Gastrocnemius medialis (tissue), 4 donors: ENCODE measurements at regions not wholly inside any gene's neighbourhood (a gene's known extent, or its start where the extent isn't known, plus 50 kb on each side); places are given as distances from the start of the nearest gene placed in this dataset.

Experiments used
- ATAC-seq, 2 donors: fragments of 150-250 bp; one replicate each; pipeline ENCODE4 v1.9.1; 2016
- DNase-seq, 2 donors: peaks; one replicate each; pipeline ENCODE4 v3.0.0-alpha.2; 2019
- H3K27ac ChIP-seq, 4 donors: fragments of 200-600 bp; sonication (generic); 1 replicate in 1 of 4; 2 replicates in 3 of 4; pipeline ENCODE4 v1.5.1; 2016 to 2018; ENCODE audit warnings: mild to moderate bottlenecking in 2 of 4, moderate library complexity in 1 of 4
- H3K27me3 ChIP-seq, 3 donors: fragments of 200-600 bp; sonication (generic) in 2 of 3; 1 replicate in 1 of 3; 2 replicates in 2 of 3; pipeline versions ENCODE4 v1.5.1 to v1.6.0; 2016 to 2019; ENCODE audit warnings: mild to moderate bottlenecking in 1 of 3, moderate library complexity in 1 of 3
- H3K36me3 ChIP-seq, 2 donors: fragments of 200-600 bp; sonication (generic) in 1 of 2; one replicate each; pipeline ENCODE4 v1.5.1; 2017 to 2018
- H3K4me1 ChIP-seq, 2 donors: fragments of 200-600 bp; sonication (generic) in 1 of 2; one replicate each; pipeline ENCODE4 v1.5.1; 2016 to 2017; ENCODE audit warnings: mild to moderate bottlenecking in 2 of 2
- H3K4me3 ChIP-seq, 4 donors: fragments of 200-600 bp; sonication (generic) in 3 of 4; 1 replicate in 1 of 4; 2 replicates in 3 of 4; pipeline ENCODE4 v1.5.1; 2016 to 2019; ENCODE audit warnings: mild to moderate bottlenecking in 2 of 4
- H3K9me3 ChIP-seq, 3 donors: fragments of 200-600 bp; sonication (generic) in 2 of 3; 1 replicate in 1 of 3; 2 replicates in 2 of 3; pipeline ENCODE4 v1.5.1; 2016 to 2019
- POLR2A ChIP-seq, 2 donors: fragments of 450-650 bp; IDR thresholded peaks; one replicate each; pipeline ENCODE4 v1.6.1; 2017; ENCODE audit warnings: antibody characterized with exemption in 2 of 2, mild to moderate bottlenecking in 2 of 2, moderate library complexity in 2 of 2
- in situ Hi-C, 4 donors: fragments of 200-750 bp; cut with MboI; loops; one replicate each; pipeline versions ENCODE4 v1.15.0 to v1.8.0; 2017; ENCODE audit warnings: low sequenced_read_pairs in 4 of 4
- intact Hi-C: fragments of 100-400 bp; cut with DNase I; formaldehyde crosslinking; loops from one replicate; pipeline ENCODE4 v1.15.1; 2023; ENCODE audit warnings: low total_unique reads
- TF ChIP-seq, protein P1 (sequence below), 5 experiments: fragments of 450-650 bp in 3 of 5; fragments of 200-600 bp in 2 of 5; sonication (generic) in 2 of 5; IDR thresholded peaks in 4 of 5; conservative IDR thresholded peaks in 1 of 5; 1 replicate in 4 of 5; 2 replicates in 1 of 5; pipeline ENCODE4 v1.5.1; 2016 to 2019; ENCODE audit warnings: antibody characterized with exemption in 5 of 5, mild to moderate bottlenecking in 3 of 5, moderate library complexity in 3 of 5

DNA sequence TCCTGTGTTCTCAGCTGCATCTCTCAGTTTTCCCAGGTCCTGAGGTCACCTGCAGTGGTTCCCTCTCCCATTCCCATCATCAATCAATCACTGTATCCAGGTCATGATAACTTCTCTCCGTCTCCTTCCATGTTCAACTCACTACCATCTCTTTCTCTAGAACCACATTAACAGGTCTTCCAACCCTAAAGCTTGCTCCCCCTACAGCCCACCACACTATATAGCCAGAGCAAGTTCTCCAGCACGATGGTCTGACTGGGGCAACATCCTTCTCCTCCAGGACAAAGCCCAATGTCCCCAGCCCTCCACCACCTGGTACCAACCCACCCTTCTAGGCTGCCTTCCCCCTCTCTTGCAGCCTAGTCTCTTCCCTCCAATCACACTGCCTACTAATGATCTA is 241.6 kb downstream of the CDK5RAP2 start:
- no peak overlapping the region for H3K27ac ChIP-seq
- H3K27me3 ChIP-seq, result no peaks in the 10 kb centered on the region
- no peaks in the 10 kb centered on the region for H3K4me1 ChIP-seq
- intact Hi-C loops (no loop called here), in situ Hi-C loops (loop anchor here in 1 of 4 donors (25.0 kb wide), 1 partner anchor 376 kb away; no protein-coding TSS in a partner anchor)
- H3K4me3 ChIP-seq, result no peak overlapping the region
- ATAC-seq, result no peak
- DNase-seq, result no peak
- H3K36me3 ChIP-seq, result no peaks in the 10 kb centered on the region
- no peak for TF ChIP-seq POLR2A (IDR thresholded peaks at IDR 0.05)
- TF ChIP-seq, protein P1, sequence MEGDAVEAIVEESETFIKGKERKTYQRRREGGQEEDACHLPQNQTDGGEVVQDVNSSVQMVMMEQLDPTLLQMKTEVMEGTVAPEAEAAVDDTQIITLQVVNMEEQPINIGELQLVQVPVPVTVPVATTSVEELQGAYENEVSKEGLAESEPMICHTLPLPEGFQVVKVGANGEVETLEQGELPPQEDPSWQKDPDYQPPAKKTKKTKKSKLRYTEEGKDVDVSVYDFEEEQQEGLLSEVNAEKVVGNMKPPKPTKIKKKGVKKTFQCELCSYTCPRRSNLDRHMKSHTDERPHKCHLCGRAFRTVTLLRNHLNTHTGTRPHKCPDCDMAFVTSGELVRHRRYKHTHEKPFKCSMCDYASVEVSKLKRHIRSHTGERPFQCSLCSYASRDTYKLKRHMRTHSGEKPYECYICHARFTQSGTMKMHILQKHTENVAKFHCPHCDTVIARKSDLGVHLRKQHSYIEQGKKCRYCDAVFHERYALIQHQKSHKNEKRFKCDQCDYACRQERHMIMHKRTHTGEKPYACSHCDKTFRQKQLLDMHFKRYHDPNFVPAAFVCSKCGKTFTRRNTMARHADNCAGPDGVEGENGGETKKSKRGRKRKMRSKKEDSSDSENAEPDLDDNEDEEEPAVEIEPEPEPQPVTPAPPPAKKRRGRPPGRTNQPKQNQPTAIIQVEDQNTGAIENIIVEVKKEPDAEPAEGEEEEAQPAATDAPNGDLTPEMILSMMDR (IDR thresholded peaks at IDR 0.05 in 4 of 5, conservative IDR thresholded peaks at IDR 0.05 in 1 of 5), result no peak
- H3K9me3 ChIP-seq, result no peaks in the 10 kb centered on the region

DNA sequence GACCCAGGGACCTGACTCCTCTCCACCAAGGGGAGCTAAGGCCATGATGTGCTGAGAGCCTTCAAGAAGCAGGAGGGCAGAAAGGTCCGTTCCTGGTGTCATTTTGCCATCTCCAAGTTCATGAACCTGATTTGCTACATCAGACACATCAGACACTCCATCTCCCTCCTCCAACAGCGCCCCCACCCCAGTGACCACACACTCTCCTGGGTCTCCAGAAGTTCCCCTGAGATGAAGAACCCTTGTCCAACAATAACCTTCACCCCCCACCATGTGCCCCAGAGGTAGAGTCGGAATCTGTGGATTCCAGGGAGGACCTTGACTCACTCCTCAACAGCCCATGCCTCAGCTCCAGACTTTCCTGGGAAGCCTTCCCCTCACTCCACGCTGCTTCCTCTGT is 242.8 kb downstream of the CDK5RAP2 start:
- intact Hi-C loops, result no loop called here
- DNase-seq (no peak), ATAC-seq (no peak)
- Histone ChIP-seq H3K4me1 (no peaks in the 10 kb centered on the region), H3K9me3 (no peaks in the 10 kb centered on the region), H3K36me3 (no peaks in the 10 kb centered on the region), H3K27me3 (no peaks in the 10 kb centered on the region), H3K4me3 (no peak overlapping the region), H3K27ac (no peak overlapping the region)
- TF ChIP-seq, protein P1 (IDR thresholded peaks at IDR 0.05 in 4 of 5, conservative IDR thresholded peaks at IDR 0.05 in 1 of 5), result no peak
- TF ChIP-seq POLR2A (IDR thresholded peaks at IDR 0.05), result no peak
- in situ Hi-C loops, result loop anchor here in 1 of 4 donors (25.0 kb wide), 1 partner anchor 375 kb away; no protein-coding TSS in a partner anchor

DNA sequence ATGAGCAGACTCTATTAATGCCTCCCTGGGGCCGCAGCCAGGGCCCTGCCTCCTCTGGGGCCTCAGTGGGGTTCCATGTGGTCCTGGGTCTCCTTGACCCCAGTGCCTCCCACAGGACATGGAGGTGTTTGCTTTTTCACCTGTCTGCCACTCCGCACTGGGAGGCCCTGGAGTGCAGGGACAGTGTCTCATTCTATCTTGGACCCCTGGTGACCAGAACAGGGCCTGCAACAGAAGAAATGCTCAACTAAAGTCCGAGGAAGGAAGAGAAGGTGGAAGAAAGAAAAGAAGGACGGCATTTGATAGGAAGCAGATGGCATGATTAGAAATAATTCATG is 243.2 kb downstream of the CDK5RAP2 start:
- H3K4me3 ChIP-seq, result no peak overlapping the region
- no peak overlapping the region for H3K27ac ChIP-seq
- ATAC-seq (no peak), DNase-seq (no peak)
- in situ Hi-C loops, result loop anchor here in 1 of 4 donors (25.0 kb wide), 1 partner anchor 374 kb away; no protein-coding TSS in a partner anchor
- H3K27me3 ChIP-seq, result no peaks in the 10 kb centered on the region
- no peaks in the 10 kb centered on the region for H3K4me1 ChIP-seq
- no peak for TF ChIP-seq POLR2A (IDR thresholded peaks at IDR 0.05)
- TF ChIP-seq, protein P1 (IDR thresholded peaks at IDR 0.05 in 4 of 5, conservative IDR thresholded peaks at IDR 0.05 in 1 of 5), result no peak
- intact Hi-C loops, result no loop called here
- H3K9me3 ChIP-seq, result no peaks in the 10 kb centered on the region
- H3K36me3 ChIP-seq, result no peaks in the 10 kb centered on the region

DNA sequence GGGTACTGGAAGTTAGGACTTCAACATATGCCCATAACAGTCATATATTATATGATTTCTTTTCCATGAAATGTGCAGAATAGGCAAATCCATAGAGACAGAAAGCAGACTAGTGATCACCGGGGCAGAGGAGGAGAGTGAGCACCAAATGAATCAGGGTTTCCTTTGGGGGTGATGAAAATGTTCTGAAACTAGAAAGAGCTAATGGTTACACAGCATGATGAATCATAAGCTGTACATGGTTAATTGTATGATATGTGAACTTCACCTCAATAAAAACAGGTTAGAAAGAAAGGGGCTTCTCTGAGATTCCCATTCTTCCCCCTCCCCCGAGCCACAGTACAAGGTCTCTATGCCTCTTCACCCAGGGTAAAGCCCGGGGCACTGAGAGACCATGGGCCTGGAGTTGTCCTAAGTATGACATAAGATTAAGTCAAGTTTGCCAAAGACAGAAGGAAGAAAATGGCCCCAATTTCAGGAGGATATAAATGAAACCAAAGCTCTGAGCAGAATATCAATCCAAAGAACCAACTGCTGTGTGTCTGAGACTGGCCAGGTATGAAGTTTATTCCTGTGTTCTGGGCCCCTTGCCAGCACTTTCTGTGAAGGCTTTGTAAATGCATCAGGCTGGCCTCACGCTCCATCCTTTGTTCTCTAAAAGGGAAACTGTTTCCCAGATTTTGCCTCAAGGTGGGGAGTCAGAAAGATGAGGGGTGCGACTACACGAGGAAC is 243.8 kb downstream of the CDK5RAP2 start:
- intact Hi-C loops, result no loop called here
- H3K4me1 ChIP-seq, result no peaks in the 10 kb centered on the region
- H3K36me3 ChIP-seq, result no peaks in the 10 kb centered on the region
- TF ChIP-seq POLR2A (IDR thresholded peaks at IDR 0.05), result no peak
- TF ChIP-seq, protein P1 (IDR thresholded peaks at IDR 0.05 in 4 of 5, conservative IDR thresholded peaks at IDR 0.05 in 1 of 5), result no peak
- ATAC-seq (no peak), DNase-seq (no peak)
- no peak overlapping the region for H3K4me3 ChIP-seq
- in situ Hi-C loops, result loop anchor here in 1 of 4 donors (25.0 kb wide), 1 partner anchor 374 kb away; no protein-coding TSS in a partner anchor
- H3K27me3 ChIP-seq, result no peaks in the 10 kb centered on the region
- H3K27ac ChIP-seq, result no peak overlapping the region
- H3K9me3 ChIP-seq, result no peaks in the 10 kb centered on the region
